NCI-H2107 treated with DMSO at 0.1 percent for 48 hours (cell line): ENCODE measurements at regions not wholly inside any gene's neighbourhood (a gene's known extent, or its start where the extent isn't known, plus 50 kb on each side); places are given as distances from the start of the nearest gene placed in this dataset.
"Not testable (repeated sequence)": the region's sequence is repeated elsewhere in the genome, so short reads cannot be mapped to it uniquely, and the experiment has no call there.

Experiments
- DNase-seq: peaks from one replicate; lab custom pipeline; 2025; ENCODE audit not compliant: unreplicated experiment; lab: John Stamatoyannopoulos, UW

DNA sequence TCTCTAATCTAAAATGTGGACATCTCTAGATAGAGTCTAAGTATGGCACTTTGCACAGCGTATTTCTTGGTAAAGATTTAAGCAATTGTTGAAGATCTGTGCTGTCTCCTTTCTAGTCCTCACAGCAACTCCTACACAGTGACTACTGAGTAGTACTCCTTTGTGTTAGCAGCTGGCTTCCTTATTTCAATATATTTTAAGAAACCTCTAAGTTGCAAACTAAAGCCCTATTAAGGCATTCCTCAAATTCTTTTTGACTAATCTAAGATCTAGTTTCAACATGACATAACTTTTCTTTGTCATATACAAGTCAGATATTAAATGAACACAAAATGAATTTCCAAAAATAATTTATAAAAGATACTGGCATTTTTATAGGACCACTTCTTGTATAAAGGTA is 121.8 kb upstream of the DNAJC10 start:
- DNase-seq: no peak

- no peak for DNase-seq
Observed at GRCh38 chr2:182595650-182596049, 120.4 kb upstream of the DNAJC10 start.

DNA sequence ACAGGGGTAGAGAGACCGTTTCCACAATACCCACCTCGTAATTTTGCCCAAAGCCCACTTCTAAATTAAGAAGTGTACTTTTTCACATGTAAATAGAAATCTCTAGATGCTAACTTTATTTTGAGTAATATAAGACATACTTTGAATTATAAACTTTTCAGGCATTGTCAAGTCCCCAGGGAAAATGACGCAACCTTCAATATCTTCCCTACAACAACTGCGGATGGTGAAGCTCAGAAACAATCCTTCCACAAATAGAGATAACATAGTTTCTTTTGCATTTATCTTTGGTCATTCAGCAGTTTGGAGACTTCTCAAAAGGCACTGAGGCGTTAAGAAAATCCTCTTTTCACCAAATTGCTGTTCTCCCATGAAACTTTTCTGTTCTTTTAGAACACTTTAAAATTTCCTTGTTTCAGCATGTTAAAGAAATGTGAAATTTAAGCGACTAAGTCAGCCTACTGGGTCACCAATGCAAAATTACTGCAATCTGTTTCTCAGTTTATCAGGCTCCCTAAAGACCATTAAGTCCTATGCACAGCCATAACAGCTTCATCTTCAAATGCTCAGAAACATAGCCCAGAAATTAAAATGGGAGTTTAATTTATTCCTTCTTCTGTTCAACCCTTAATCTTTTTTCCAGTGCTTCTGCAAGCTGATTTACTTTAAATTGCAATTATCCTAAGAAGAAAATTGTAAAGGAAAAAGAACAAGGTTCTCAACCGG is 118.3 kb upstream of the DNAJC10 start:
- no peak for DNase-seq

- no peak for DNase-seq
Observed at GRCh38 chr2:182598626-182599025, 117.4 kb upstream of the DNAJC10 start.

- DNase-seq: no peak
Observed at GRCh38 chr2:182605166-182605565, 110.9 kb upstream of the DNAJC10 start.

GRCh38 chr2:182606728-182607681 is 109.1 kb upstream of the DNAJC10 start:
- DNase-seq: no peak

- DNase-seq: no peak
Observed at GRCh38 chr2:182608181-182608845, 107.7 kb upstream of the DNAJC10 start.

DNA sequence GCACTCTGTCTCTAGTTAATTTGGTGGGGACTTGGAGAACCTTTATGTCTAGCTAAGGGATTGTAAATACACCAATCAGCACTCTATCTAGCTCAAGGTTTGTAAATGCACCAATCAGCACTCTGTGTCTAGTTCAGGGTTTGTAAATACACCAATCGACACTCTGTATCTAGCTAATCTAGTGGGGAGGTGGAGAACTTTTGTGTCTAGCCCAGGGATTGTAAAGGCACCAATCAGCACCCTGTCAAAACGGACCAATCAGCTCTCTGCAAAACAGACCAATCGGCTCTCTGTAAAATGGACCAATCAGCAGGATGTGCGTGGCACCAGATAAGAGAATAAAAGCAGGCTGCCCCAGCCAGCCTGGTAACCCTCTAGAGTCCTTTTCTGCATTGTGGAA is 107.1 kb upstream of the DNAJC10 start:
- DNase-seq: not testable (repeated sequence)

- no peak for DNase-seq
Observed at GRCh38 chr2:182610231-182610630, 105.8 kb upstream of the DNAJC10 start.

- DNase-seq: no peak
Observed at GRCh38 chr2:182611009-182611408, 105.0 kb upstream of the DNAJC10 start.

GRCh38 chr2:182615036-182615435 is 101.0 kb upstream of the DNAJC10 start:
- DNase-seq: no peak

DNA sequence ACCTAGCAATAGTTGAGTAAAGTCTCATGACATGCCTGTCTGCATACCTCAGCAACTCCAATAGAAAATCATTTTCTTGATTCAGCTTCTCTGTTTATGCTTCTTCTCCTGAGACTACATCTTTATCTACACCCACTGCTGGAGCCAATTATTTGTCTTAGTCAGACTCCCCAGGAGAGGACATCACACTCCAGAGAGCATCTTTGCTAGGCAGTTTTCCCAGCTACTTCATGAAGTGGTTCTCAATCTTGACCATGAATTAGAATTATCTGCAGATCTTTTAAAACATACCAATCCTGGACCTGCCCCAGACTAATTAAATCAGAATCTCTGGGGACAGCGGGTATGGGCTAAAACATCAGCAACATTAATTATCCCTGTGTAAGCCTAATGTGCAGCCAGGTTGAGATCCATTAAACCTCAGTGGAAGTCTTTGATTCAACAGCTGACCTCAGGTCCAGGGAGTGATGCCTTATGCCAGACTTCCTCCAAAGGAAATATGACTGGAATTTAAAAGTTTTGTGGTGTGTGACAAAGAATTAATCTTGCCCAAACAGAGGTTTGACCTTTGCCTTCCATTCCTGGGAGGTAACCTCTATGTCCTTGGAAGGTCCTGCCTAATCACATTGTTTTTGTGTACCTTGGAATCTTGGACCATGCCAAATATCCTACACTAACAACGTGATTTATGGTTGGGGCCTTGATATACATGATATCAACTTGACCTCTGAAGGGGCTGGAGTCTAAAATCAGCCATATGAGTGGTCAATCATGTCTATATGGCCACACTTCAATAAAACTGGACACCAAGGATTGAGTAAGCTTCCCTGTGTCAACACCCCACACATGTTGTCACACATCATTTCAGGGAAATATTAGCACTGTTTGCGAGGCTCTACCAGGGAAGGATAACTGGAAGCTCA is 99.3 kb upstream of the DNAJC10 start:
- DNase-seq: no peak

GRCh38 chr2:182618672-182619079 is 97.4 kb upstream of the DNAJC10 start:
- DNase-seq: no peak

DNA sequence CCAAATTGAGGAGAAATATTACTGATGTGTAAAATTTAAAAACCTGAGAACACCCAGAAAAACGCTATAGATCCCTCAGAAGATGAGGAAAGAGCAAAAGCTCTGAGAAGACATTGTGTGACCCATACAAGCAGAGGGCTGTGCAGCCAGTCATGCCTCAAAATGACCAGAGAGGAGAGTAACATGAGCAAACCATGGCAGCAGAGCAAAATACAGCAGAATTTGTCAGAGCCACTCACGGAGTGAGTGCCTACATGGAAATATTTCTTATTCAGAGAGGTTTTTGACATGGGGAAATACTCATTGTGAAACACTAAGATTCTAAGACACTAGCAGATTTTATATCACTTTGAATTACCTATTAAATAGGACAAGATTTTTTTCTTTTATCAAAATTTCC is 96.8 kb upstream of the DNAJC10 start:
- DNase-seq: no peak

DNA sequence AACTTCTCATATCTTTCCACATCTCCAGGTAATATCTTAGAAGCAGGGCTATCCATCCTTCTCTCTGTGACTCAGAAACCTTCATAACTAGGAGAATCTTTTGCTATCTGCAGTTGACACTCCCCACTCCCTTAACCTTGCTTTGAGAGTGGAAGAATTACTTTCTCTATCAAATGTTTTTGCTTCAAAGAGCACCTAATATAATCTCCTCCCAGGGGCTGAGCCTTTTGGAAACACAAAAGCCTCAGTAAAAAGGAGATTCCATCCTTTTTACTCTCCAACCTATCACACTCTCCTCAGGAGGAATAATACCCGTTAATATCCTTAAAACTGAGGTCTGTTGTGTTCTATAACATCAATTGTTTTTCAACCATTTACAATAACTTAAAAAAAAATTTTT is 94.9 kb upstream of the DNAJC10 start:
- no peak for DNase-seq

DNA sequence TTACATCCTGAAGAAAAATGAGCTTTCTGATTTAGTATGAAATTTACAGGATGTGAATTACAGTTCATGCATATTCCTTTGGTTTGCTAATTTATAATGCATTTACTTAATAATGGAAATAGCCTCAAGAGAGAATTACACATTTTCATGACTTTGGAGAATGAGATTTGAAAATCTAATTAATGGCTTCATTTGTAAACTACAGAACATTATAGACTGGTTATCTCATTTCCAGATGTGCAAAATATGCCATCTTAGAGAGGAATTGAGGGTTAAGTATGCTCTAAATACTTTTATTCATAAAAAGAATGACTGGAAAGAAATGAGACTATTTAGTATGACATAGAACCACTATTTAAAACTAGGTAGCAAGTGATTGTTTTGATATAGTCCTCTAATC is 94.2 kb upstream of the DNAJC10 start:
- no peak for DNase-seq

GRCh38 chr2:182622231-182622630 is 93.8 kb upstream of the DNAJC10 start:
- no peak for DNase-seq

DNA sequence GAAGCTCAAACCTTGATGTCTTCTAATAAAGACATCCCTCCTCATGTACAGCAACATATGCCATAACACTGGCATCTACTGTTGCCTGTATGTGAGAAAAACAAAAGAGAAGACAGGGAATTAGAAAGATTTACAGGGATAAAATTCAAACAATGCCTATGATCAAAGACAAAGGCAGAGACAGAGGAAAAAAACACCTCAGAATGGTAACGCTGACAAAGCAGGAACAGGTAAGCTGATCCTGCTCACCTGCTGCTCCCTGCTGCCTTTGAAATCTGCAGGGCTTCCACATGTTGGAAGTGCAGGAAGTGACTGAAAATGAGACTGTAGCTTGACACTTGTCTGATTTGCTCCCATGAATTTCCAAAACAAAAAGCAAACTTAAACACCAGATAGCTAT is 90.2 kb upstream of the DNAJC10 start:
- DNase-seq: peak; percentile 96

DNA sequence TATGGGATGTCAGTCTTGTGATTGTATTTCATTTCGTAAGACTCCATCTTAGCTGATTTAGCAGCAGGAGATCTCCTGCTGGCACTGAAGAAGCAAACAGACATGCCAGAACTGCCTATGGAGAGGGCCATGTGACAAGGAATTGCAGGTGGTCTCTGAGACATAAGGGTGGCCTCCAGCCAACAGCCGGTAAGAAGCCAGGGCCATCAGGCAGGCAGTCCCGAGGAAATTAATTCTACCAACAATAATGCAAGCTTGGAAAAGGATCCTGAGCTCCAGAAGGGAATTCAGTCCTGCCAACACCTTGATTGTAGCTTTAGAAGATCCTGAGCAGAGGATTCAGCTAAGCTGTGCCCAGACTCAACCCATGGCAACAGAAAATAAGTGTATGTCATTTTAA is 87.1 kb upstream of the DNAJC10 start:
- no peak for DNase-seq

GRCh38 chr2:182630207-182630606 is 85.8 kb upstream of the DNAJC10 start:
- DNase-seq: no peak

DNA sequence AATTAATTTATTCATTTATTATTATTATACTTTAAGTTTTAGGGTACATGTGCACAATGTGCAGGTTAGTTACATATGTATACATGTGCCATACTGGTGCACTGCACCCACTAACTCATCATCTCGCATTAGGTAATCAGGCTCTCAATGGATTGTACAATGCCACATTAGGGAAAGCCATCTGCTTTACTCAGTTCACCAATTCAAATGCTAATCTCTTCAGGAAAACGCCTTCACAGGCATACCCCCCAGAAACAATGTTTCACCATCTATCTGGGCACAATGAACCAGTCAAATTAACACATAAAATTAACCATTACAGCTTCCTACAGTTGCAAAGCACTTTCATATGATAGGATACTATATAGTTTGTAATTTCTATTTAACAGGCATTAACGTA is 84.8 kb upstream of the DNAJC10 start:
- DNase-seq: no peak
